ENCODE measurements at regions not wholly inside any gene's neighbourhood (a gene's known extent, or its start where the extent isn't known, plus 50 kb on each side); places are given as distances from the start of the nearest gene placed in this dataset.

DNA sequence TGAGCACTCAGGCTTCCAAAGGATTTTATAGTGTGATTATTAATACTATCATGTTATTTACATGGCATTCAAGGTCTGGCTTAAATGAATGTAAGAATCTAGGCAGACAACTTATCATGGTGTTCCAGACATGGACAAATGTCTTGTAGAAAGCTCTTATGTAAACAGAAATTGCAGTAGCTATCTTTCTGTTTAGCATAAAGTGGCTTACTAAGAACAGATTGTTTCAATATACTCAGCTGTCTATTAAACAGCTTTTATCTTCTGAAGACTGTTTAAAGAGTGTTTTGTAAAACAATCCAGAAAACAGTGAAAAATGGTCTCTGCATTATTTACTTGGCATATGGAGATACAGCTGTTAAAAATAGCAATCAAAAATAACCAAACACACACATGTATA is 1061.8 kb upstream of the SEL1L start:
- no peak for TF ChIP-seq CTCF (IDR thresholded peaks at IDR 0.05; ENCODE audit: poor library complexity)
- TF ChIP-seq EZH2 (IDR thresholded peaks at IDR 0.05; ENCODE audit: borderline replicate concordance) = no peak
- peak; percentile 92 for TF ChIP-seq EZH2phosphoT487 (IDR thresholded peaks at IDR 0.05; ENCODE audit: low read depth, severe bottlenecking, unreplicated experiment)
